HUDEP-2 (cell line): ENCODE measurements at regions not wholly inside any gene's neighbourhood (a gene's known extent, or its start where the extent isn't known, plus 50 kb on each side); places are given as distances from the start of the nearest gene placed in this dataset.
"Not testable (repeated sequence)": the region's sequence is repeated elsewhere in the genome, so short reads cannot be mapped to it uniquely, and the experiment has no call there.

Source experiments
- DNase-seq, 76 experiments: peaks; one replicate each; lab custom pipeline; 2025; ENCODE audit not compliant: unreplicated experiment in 76 of 76; lab: John Stamatoyannopoulos, UW

DNA sequence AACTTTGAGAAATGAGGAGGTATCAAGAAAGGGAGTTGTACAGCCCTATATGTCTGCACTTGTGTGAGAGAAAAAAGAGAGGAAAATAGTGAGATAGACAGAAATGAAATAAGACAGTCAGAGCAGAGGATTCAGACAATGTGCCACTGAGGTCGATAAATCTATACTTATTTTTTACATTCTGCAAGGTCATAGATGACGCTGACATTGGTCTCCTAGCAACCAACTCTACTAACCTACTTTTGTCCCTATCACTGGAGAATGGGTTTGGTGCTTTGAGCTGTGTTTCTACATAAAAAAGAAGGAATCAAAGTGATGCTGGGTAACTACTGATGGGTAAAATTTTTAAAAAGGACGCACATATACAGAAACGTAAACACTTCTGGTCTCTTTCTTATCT is 573.3 kb upstream of the RORB start:
- no peak for DNase-seq

DNA sequence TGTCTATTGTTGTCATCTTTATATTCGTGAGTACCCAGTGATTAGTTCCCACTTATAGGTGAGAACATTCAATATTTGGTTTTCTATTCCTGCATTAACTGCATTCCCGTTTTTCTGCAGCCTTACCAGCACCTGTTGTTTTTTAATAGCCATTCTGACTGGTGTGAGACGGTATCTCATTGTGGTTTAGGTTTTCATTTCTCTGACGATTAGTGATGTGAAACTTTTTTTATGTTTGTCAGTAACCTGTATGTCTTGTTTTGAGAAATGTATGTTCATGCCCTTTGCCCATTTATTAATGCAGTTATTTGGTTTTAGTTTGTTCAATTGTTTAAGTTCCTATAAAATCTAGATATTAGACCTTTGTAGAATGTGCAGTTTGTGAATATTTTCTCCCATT is 546.0 kb upstream of the RORB start:
- DNase-seq = no peak

DNA sequence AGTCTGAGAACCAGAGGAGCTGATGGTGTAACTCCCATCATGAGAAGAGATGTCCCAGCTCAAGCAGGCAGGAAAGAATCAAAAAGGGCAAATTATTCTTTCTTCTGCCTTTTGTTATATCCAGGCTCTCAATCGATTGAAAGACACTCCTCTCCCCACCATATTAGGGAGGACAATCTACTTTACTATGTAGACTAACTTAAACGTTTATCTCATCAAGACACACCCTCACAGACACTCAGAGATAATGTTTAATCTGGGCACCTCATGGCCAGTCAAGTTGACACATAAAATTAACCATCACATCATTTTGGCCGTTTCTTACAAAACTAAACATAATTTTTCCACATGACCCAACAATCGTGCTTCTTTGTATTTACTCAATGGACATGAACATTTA is 534.3 kb upstream of the RORB start:
- DNase-seq = peak in 32 of 76 experiments; percentile 3 to 68 (median 34)

DNA sequence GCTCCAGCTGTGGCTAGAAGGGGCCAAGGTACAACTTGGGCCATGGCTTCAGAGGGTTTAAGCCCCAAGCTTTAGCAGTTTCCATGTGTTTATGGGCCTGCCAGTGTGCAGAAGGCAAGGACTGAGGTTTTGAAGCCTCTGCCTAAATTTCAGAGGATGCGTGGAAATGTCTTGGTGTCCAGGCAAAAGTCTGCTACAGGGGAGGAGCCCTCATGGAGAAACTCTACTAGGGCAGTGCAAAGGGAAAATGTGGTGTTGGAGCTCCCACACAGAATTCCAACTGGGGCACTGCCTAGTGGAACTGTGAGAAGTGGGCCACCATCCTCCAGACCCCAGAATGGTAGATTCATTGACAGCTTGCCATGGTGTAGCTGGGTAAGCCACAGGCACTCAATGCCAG is 527.2 kb upstream of the RORB start:
- DNase-seq = no peak

DNA sequence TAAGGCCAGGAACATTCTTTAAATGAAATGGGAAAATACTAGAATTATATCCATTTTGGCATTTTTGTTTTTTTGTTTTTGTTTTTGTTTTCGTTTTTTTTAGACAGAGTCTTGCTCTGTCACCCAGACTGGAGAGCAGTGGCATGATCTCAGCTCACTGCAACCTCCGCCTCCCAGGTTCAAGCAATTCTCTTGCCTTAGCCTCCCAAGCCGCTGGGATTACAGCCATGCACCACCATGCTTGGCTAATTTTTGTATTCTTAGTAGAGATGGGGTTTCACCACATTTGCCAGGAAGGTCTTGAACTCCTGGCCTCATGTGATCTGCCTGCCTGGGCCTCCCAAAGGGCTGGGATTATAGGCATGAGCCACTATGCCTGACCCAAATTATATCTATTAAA is 520.7 kb upstream of the RORB start:
- DNase-seq = not testable (repeated sequence)

DNA sequence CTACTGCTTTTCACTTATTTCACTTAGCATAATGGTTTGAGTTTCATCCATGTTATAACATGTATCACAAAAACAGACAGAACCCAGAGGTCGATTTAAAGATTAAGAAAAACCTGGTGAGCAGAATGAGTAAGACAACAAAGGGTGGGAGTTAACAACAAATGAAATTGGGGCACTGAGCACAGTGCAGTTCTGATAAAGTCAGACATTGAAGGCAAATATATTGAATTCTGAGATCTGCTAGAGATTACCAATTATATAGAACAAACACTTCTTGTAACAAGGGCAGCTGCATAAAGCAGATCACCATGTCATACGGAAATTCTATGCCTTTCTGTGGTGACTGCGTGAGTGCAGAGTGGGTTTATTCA is 517.3 kb upstream of the RORB start:
- no peak for DNase-seq

DNA sequence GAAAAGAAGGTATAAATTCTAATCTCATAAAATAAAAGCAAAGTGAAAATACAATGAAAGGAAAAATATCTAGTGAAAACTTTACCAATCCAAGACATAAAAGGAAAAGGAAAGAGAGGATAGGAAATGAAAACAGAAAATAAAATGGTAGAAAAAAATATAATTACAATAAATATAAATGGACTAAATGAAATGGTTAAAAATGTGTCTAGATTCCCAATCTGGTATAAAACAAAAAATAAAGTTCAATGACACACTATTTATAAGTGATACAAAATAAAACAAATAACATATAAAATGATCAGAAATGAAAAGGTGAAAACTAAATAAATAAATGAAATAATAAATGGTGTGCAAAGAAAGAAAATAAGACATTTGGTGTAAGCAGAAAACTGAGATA is 516.4 kb upstream of the RORB start:
- DNase-seq = no peak

DNA sequence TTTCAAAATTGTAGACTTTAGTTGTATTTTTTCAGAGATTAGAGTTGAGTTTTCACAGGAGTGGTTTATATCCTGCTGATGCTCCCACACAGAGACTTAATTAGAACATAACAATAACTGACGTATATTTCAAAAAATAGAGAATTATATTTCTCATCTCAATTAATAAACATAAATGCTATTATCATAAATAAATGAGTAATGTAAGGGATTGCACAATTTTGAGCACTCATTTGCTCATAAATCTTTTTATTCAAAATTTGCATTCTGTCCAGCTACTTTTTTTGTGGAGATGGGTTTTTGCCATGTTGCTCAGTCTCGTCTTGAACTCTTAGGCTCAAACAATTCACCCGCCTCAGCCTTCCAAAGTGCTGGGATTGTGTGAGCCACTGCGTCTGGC is 515.7 kb upstream of the RORB start:
- no peak for DNase-seq

DNA sequence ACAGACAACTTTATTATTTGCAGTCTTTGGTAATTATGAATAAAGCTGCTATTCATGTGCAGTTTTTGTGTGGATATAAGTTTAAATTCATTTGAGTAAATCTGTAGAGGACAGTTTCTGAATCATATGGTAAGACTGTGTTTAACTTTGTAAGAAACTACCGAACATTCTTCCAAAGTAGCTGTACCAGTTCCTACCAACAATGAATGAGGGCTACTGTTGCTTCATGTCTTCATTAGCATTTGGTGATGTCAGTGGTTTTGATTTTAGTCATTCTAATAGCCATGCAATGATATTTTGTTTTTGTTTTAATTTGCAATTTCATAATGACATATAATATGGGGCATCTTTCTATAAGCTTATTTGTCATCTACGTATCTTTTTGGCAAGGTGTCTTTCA is 501.3 kb upstream of the RORB start:
- no peak for DNase-seq

DNA sequence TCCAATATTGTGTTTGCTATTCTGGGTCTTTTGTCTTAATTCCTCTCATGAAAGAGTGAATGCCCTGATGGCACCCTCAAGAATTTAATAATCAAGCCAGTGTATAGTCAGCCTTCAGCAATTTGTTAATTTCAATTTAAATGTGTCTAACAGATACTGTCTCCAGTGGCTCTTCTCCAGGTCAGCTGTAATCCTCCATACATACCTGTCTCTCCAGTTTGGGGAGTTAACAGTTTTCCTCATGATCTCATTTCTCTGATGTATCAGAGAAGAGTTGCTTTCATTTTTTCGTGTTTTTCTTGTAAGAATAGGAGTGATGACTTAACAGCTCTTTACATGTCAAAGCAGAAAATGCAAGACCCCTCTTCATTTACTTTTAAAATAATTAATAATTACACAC is 500.3 kb upstream of the RORB start:
- no peak for DNase-seq

DNA sequence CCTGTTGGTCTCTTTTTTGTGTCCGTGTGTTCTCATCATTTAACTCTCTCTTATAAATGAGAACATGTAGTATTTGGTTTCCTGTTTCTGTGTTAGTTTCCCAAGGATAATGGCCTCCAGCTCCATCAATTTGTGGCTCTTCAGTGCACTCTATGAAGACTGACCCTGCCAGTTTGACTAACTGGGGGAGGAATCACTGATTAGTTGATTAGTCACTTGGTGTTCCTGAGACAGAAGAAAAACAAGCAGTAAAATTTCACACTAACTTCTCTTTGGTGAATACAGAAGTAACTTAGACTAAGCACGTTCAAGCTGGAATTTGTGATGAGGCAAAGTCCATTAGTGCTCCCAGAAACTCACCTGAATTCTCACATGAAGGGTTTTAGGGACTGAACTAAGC is 495.8 kb upstream of the RORB start:
- no peak for DNase-seq

DNA sequence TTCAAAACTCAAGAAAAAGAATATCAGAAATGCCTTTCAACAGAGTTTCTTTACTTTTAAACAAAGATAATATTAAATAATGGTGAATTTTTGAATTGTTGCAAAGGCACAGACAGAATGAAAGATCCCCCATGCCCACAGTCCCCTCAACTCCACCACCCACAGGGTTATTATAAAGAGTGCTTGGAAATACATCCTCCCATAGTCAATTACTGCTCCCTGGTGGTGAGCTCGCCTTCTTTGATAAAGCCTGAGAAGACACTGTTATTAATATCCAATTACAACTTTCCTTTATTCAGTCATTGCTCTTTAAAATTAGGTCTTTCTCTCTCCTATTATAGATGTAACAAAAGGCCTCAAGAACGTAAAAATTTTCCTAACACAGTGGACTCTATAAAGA is 490.2 kb upstream of the RORB start:
- DNase-seq = peak in 2 of 76 experiments; percentile 2 to 6

DNA sequence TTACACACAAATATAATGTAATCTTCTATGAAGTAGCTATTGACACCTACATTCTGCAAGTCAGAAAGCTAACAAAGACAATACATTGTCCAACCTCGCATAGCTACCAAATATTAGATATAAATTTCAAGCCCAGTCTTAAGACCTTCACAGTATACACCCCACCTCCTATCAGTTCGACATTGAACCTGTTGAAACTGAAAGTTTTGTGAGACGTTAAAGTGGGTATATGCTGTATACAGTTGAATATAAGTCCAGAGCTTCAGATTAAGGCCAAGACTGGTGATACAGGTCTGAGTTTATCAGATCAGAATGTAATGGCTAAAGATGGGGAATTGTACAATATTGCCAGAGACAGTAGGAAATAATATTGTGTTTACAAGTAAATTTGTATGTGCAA is 489.3 kb upstream of the RORB start:
- DNase-seq = no peak

DNA sequence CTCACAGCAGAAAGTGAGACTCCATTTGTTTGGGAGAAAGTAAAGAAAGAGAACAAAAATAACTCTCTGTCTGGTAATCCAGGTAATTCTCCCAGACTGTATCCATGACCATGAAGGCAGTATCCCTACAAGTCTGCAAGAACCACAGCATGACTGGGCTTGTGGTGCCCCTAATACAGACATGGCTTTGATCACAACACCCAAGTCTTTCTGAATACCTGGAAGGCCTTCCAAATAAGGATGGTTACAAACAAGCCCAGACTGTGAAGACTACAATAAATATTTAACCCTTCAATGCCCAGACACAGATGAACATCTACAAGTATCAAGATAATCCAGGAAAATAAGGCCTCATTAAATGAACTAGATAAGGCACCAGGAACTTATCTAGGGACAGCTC is 481.1 kb upstream of the RORB start:
- no peak for DNase-seq

DNA sequence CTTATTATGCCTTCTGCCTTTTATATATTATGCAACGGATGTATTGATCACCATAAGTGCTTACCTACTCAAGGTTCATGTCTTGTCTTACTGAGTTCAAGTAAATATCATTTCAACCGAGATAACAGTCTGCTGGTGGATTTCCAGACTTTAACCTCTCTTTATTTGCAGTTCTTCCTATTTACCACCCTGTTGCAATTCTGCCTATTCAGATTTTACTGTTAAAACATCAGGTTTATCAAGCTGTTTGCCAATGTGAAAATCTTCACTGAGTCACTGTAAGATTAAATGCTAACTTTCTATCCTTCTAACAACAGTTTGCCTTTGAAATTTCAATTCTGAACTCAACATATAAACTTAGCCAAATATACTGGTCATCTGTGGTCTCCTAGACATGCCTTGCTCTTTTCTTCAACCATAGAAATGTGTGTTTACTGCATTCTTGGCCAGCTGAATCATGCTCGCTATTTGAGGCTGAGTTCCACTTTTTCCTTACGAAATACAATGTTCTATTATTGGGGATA is 471.7 kb upstream of the RORB start:
- no peak for DNase-seq

DNA sequence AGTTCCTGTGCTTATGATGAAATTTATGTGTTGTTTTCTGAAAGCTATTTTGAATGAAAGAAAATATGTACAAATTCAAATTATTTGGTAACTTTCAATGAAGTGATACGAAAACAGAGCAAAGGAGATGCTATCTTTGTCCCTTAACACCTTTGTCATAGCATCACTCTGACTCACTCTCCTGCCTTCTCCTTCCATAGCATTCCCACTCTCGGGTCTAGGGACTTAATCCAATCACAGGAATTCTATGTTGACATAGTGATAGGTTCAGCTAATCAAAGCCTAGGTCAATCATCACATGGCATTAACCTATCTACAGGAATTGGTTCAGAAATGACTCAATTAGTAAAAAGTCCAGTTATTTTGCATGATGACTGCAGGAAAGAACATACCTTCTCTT is 464.7 kb upstream of the RORB start:
- DNase-seq = no peak

DNA sequence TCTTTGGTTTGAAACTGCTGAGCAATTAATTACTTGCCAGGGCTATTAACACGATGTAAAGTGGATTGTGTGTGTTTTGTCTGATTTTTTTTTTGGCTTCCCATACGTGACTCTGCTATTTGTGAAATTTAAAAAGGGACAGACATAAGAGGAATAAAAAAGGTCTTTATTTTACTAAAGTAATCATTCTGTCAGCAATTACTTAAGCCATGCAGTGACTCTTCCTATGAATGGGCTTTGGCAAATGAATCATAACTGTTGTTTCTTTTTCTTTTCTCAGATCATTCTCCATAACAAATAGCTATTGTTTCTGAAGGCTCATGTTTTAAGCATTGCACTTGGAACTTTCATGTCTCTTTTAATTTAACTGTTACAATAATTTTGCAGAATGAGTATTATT is 461.3 kb upstream of the RORB start:
- DNase-seq = no peak

DNA sequence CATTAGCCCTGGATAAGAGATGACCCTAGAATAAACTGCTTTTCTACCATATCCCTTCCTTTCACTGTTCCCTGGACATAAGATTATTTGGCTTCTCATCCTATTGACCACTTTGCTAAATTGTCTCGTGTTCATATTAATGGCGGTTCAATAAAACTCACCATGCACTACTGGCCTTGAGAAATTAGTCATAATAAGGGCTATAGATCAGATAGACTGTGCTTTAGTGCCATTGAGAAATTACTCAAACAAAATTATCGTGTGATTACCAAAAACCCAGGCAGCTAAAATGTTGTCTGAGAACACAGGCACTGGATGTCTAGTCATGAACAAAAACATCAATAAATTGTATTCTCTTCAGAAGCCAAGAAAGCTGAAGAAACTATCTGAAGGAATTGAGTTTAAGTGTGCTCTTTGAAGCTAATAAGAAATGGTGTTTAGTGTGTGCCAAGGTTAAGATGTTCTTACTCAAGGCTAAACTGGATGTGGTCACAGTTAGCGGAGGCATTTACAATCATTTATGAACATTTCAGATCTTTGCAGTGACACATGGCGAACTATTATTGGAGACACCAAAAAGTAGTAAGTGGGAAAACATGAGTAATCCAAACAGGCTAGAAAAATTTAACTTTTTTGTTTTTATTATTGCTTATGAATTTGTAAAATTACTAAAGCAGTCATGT is 460.4 kb upstream of the RORB start:
- no peak for DNase-seq

DNA sequence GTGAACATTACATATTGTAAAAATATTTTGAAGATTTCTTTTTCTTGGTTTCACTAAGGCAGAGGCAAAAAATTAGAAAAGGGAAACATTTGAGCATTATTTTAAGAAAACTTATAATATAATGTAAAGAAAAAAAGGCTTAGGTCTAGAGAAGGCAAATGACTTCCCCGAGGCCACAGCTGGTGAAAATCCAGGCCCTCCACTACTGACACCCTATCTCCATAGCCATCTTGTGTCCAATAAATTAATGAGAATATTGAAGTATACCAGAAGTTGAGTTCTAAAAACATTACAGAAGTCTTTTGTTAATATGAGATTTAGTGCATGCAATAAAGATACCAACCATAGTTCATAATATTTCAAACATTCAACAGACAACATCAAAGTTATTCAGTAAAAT is 459.9 kb upstream of the RORB start:
- DNase-seq = no peak

DNA sequence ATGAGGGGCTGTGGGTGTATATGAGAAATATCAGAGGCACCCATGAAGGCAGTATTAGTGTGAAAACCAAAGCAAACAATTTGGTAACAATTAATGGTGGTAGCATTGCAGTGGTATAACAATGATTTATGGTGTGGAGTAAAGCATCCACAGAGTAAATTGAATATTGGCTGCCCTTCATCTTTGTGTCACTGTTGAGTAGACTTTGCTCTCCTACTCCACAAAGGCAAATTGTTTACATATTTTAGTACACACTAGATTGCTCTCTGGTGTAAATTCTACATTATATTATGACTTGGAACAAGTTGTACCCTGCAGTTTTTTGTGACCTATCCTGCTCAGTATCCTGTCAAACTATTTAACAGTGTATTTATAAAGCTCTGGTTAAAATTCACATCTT is 455.5 kb upstream of the RORB start:
- no peak for DNase-seq

DNA sequence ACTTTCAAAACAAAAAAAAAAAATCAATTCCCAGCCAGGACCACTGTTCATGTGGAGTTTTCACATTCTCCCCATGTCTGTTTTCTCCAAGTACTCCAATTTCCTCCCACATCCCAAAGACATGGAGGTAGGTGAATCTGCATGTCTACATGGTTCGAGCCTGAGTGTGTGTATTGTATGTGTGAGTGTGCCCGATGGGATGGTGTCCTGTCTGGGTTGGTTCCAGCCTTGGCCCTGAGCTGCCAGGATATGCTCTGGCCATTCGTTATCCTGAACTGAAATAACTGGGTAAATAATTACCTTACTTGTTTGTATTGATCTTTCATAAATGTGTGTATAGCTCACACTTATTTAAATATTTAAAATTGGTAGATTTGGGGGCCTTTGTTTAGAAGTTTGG is 452.3 kb upstream of the RORB start:
- DNase-seq = no peak

DNA sequence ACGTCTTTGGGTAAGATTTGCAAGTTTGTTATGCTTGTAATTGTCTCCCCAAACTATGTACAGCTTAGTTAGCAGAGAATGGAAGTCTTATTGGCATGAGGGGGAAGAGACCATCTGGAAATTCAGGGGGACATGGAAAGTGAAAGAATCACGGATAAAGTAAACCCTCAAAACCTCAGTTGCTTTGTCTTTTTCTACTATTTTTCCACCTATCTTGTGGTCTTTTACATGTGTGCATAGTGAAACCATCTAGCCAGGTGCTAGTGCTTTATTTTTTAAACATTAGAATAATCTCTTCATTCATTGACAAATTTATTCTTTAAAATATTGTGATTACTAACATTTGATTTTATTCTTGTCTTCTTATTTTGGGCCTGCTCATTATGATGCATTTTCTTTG is 441.1 kb upstream of the RORB start:
- DNase-seq = no peak

DNA sequence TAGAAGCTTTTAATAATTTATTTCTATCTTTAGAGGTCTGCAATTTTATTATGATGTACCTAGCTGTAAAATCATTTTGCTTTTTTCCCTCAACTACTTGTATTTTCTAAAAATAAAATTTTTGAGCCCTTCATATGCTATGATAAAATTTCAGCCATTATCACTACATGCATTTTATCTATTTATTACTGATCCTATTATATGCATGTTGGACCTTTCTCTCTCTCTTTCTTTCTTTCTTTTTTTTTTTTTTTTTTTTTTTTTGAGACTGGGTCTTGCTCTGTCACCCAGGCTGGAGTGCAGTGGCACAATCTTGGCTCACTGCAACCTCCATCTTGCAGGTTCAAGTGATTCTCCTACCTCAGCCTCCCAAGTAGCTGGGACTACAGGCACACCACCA is 440.1 kb upstream of the RORB start:
- not testable (repeated sequence) for DNase-seq
